ENCODE measurements at regions not wholly inside any gene's neighbourhood (a gene's known extent, or its start where the extent isn't known, plus 50 kb on each side); places are given as distances from the start of the nearest gene placed in this dataset.
"Not testable (repeated sequence)": the region's sequence is repeated elsewhere in the genome, so short reads cannot be mapped to it uniquely, and the experiment has no call there.

DNA sequence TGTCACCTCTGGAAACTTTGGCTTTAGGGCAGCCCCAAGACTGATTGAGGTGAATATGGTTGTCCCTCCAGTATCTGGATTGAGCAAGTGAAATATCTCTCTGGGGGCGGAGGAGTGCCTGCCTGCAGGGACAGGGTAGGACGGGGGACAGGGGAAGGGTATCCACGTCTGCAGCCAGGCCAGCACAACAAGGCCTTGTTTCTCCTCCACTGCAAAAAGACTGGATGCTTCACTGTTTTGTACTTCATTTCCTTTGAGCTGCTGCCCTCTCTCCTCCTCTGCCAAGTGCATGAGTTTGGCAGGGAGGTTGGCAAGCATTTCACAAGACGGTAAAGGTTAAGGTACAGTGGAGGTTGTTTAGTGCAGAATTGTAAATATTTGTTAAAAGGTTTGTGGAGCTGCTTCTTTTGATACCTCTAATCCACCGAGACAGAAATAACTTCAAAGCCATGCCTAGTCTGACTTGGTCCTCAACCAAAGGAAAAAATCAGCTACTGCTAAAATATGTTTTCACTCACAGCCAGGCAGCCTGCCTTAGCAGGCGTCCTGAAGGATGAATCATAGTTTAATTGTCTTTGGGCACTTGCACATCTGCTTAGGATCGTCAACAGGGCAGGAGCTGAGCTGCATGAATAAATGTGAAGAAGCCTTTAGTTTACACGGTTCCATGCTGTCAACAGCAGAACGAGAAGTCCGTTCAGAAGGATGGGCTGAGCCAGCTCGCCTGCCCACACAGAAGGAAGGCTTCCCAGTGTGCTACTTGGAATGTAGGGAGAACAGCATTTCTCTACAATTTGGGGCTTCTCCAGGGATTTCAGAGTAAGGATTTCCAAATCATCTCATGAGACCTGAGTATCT lies 269.7 kb downstream of the TTC6 start:
- no peak overlapping the region for H3K4me3 ChIP-seq (replicated peaks in 1 of 2; ENCODE audit: low read depth in 2 of 2, low read length in 2 of 2)
- peak in 1 of 2 donors; percentile 25 for DNase-seq (ENCODE audit: low read depth in 2 of 2)
- TF ChIP-seq, protein P1, sequence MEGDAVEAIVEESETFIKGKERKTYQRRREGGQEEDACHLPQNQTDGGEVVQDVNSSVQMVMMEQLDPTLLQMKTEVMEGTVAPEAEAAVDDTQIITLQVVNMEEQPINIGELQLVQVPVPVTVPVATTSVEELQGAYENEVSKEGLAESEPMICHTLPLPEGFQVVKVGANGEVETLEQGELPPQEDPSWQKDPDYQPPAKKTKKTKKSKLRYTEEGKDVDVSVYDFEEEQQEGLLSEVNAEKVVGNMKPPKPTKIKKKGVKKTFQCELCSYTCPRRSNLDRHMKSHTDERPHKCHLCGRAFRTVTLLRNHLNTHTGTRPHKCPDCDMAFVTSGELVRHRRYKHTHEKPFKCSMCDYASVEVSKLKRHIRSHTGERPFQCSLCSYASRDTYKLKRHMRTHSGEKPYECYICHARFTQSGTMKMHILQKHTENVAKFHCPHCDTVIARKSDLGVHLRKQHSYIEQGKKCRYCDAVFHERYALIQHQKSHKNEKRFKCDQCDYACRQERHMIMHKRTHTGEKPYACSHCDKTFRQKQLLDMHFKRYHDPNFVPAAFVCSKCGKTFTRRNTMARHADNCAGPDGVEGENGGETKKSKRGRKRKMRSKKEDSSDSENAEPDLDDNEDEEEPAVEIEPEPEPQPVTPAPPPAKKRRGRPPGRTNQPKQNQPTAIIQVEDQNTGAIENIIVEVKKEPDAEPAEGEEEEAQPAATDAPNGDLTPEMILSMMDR (IDR thresholded peaks at IDR 0.05; ENCODE audit: low read depth, low read length) = no peak

DNA sequence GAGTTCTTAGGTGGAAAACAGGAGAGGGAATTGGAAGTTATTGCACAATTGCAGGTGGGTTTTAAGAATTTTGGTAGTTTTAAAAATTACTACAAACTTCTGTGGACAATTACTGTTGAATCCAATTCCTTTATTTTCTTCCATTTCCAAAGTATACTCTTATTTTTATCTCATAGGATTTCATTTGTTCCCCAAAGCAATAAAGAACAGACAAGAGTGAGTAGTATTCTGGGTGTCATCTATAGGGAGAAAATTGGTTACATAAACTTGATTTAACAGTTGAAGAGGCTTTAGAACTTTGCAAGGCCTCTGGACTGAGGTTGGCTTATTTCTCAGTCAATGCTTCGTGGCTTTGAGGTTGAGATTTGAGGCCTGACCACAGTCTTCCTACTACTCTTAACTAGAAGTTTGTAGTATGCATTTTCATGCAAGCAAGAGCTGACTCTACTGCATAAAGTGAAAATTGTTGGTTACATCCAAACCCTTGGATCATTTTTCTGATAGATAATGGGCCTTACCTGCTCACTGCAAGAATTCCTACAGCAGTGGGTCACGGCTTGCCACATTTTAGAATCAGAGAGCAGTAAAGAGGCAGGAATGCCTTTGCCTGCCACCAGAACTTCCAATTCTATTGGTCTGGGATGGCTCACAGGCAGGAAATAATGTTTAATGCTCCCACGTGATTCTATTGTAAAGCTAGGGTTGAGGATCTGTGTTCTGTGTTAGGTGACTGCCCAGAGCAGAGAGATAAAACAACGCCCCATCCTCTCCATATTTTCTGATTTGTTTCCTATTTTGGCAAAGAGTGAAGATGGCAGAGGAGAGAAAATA lies 270.5 kb downstream of the TTC6 start:
- TF ChIP-seq, protein P1 (IDR thresholded peaks at IDR 0.05; ENCODE audit: low read depth, low read length) = no peak
- DNase-seq (ENCODE audit: low read depth in 2 of 2) = no peak
- no peak overlapping the region for H3K4me3 ChIP-seq (replicated peaks in 1 of 2; ENCODE audit: low read depth in 2 of 2, low read length in 2 of 2)

GRCh38 chr14:37869633-37870032 lies 274.2 kb downstream of the TTC6 start:
- DNase-seq (ENCODE audit: low read depth in 2 of 2) = no peak
- H3K4me3 ChIP-seq (replicated peaks in 1 of 2; ENCODE audit: low read depth in 2 of 2, low read length in 2 of 2) = no peak overlapping the region
- TF ChIP-seq, protein P1 (IDR thresholded peaks at IDR 0.05; ENCODE audit: low read depth, low read length) = no peak

DNA sequence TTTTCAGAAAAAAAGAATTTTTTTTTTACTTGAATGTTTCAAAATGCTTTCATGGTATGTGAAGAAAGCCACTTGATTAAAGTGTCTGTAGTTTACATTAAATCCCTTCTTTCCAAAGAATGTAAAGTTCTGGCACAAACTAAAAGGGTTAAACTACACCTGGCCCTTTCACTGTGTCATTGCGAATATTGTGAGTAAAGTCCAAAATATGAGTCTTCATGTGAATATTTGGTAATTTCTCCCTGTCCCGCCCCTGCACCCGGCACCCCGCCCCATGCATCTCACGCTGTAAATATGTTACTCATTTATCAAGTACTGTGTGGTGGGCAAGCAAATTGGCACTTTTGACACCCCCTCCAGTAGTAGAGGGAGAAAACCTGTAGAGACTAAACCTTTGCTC lies 274.7 kb downstream of the TTC6 start:
- TF ChIP-seq, protein P1 (IDR thresholded peaks at IDR 0.05; ENCODE audit: low read depth, low read length) = no peak
- DNase-seq (ENCODE audit: low read depth in 2 of 2) = no peak
- H3K4me3 ChIP-seq (replicated peaks in 1 of 2; ENCODE audit: low read depth in 2 of 2, low read length in 2 of 2) = no peak overlapping the region

GRCh38 chr14:37870632-37871346 lies 275.4 kb downstream of the TTC6 start:
- no peak for DNase-seq (ENCODE audit: low read depth in 2 of 2)
- H3K4me3 ChIP-seq (replicated peaks in 1 of 2; ENCODE audit: low read depth in 2 of 2, low read length in 2 of 2) = no peak overlapping the region
- TF ChIP-seq, protein P1 (IDR thresholded peaks at IDR 0.05; ENCODE audit: low read depth, low read length) = no peak

GRCh38 chr14:37874065-37874428 lies 278.6 kb downstream of the TTC6 start:
- H3K4me3 ChIP-seq (replicated peaks in 1 of 2; ENCODE audit: low read depth in 2 of 2, low read length in 2 of 2) = not testable (repeated sequence)

More at GRCh38 chr14:37874065-37874428, 278.6 kb downstream of the TTC6 start:
- DNase-seq (ENCODE audit: low read depth in 2 of 2) = not testable (repeated sequence)
